ENCODE measurements at regions not wholly inside any gene's neighbourhood (a gene's known extent, or its start where the extent isn't known, plus 50 kb on each side); places are given as distances from the start of the nearest gene placed in this dataset.
"Not testable (repeated sequence)": the region's sequence is repeated elsewhere in the genome, so short reads cannot be mapped to it uniquely, and the experiment has no call there.

- no peak overlapping the region for H3K27ac Mint-ChIP-seq
- peaks cover 11% of the 10 kb centered on the region for H3K27me3 Mint-ChIP-seq
- H3K4me3 Mint-ChIP-seq = no peak overlapping the region
- no peaks in the 10 kb centered on the region for H3K9me3 Mint-ChIP-seq
- no peaks in the 10 kb centered on the region for H3K4me1 Mint-ChIP-seq
- no peak for ATAC-seq (replicated peaks)
- no peaks in the 10 kb centered on the region for H3K36me3 Mint-ChIP-seq (ENCODE audit: low read depth)
Measured at GRCh38 chr1:58197811-58198210, 348.7 kb downstream of the OMA1 start.

GRCh38 chr1:58190267-58190988, 356.1 kb downstream of the OMA1 start:
- H3K36me3 Mint-ChIP-seq (ENCODE audit: low read depth) = no peaks in the 10 kb centered on the region
- no peaks in the 10 kb centered on the region for H3K4me1 Mint-ChIP-seq
- H3K27ac Mint-ChIP-seq = no peak overlapping the region
- H3K27me3 Mint-ChIP-seq = peaks cover 9% of the 10 kb centered on the region
- H3K4me3 Mint-ChIP-seq = no peak overlapping the region
- no peak for ATAC-seq (replicated peaks)
- no peaks in the 10 kb centered on the region for H3K9me3 Mint-ChIP-seq

GRCh38 chr1:58189453-58189852, 357.1 kb downstream of the OMA1 start:
- Mint-ChIP-seq H3K4me3 (no peak overlapping the region), H3K9me3 (no peaks in the 10 kb centered on the region), H3K27ac (no peak overlapping the region), H3K27me3 (peaks cover 9% of the 10 kb centered on the region), H3K4me1 (no peaks in the 10 kb centered on the region), H3K36me3 (ENCODE audit: low read depth) (no peaks in the 10 kb centered on the region)
- no peak for ATAC-seq (replicated peaks)

- H3K36me3 Mint-ChIP-seq (ENCODE audit: low read depth) = no peaks in the 10 kb centered on the region
- H3K27me3 Mint-ChIP-seq = peaks cover 4% of the 10 kb centered on the region
- H3K4me3 Mint-ChIP-seq = no peak overlapping the region
- H3K27ac Mint-ChIP-seq = no peak overlapping the region
- H3K4me1 Mint-ChIP-seq = no peaks in the 10 kb centered on the region
- no peak for ATAC-seq (replicated peaks)
- H3K9me3 Mint-ChIP-seq = peaks cover 9% of the 10 kb centered on the region
Measured at GRCh38 chr1:58183286-58183685, 363.2 kb downstream of the OMA1 start.

GRCh38 chr1:58180537-58180936, 366.0 kb downstream of the OMA1 start:
- Mint-ChIP-seq H3K27me3 (no peaks in the 10 kb centered on the region), H3K9me3 (peaks cover 9% of the 10 kb centered on the region), H3K27ac (no peak overlapping the region), H3K4me1 (no peaks in the 10 kb centered on the region), H3K36me3 (ENCODE audit: low read depth) (no peaks in the 10 kb centered on the region), H3K4me3 (no peak overlapping the region)
- ATAC-seq (replicated peaks) = no peak

- H3K27me3 Mint-ChIP-seq; ATAC-seq (replicated peaks); H3K27ac Mint-ChIP-seq; H3K36me3 Mint-ChIP-seq (ENCODE audit: low read depth); H3K4me3 Mint-ChIP-seq; H3K4me1 Mint-ChIP-seq: not testable (repeated sequence)
- peaks cover 10% of the 10 kb centered on the region for H3K9me3 Mint-ChIP-seq
Measured at GRCh38 chr1:58169160-58169559, 377.4 kb downstream of the OMA1 start.

GRCh38 chr1:58167131-58167530, 379.4 kb downstream of the OMA1 start:
- not testable (repeated sequence) for H3K27ac Mint-ChIP-seq; H3K4me1 Mint-ChIP-seq; H3K4me3 Mint-ChIP-seq; H3K36me3 Mint-ChIP-seq (ENCODE audit: low read depth); H3K27me3 Mint-ChIP-seq; H3K9me3 Mint-ChIP-seq; ATAC-seq (replicated peaks)

GRCh38 chr1:58166417-58166816, 380.1 kb downstream of the OMA1 start:
- Mint-ChIP-seq H3K27me3 (no peaks in the 10 kb centered on the region), H3K9me3 (peaks cover 7% of the 10 kb centered on the region), H3K4me3 (no peak overlapping the region), H3K4me1 (no peaks in the 10 kb centered on the region), H3K27ac (no peak overlapping the region), H3K36me3 (ENCODE audit: low read depth) (no peaks in the 10 kb centered on the region)
- no peak for ATAC-seq (replicated peaks)

- no peaks in the 10 kb centered on the region for H3K27me3 Mint-ChIP-seq
- H3K9me3 Mint-ChIP-seq = peaks cover 7% of the 10 kb centered on the region
- no peaks in the 10 kb centered on the region for H3K4me1 Mint-ChIP-seq
- no peak for ATAC-seq (replicated peaks)
- no peak overlapping the region for H3K27ac Mint-ChIP-seq
- no peak overlapping the region for H3K4me3 Mint-ChIP-seq
- H3K36me3 Mint-ChIP-seq (ENCODE audit: low read depth) = no peaks in the 10 kb centered on the region
Measured at GRCh38 chr1:58165073-58165472, 381.5 kb downstream of the OMA1 start.

GRCh38 chr1:58162952-58163550, 383.5 kb downstream of the OMA1 start:
- Mint-ChIP-seq H3K4me1 (no peaks in the 10 kb centered on the region), H3K36me3 (ENCODE audit: low read depth) (no peaks in the 10 kb centered on the region), H3K4me3 (no peak overlapping the region), H3K27ac (no peak overlapping the region), H3K9me3 (no peaks in the 10 kb centered on the region), H3K27me3 (no peaks in the 10 kb centered on the region)
- no peak for ATAC-seq (replicated peaks)

- ATAC-seq (replicated peaks) = no peak
- Mint-ChIP-seq H3K27ac (no peak overlapping the region), H3K9me3 (no peaks in the 10 kb centered on the region), H3K27me3 (peaks cover 3% of the 10 kb centered on the region), H3K36me3 (ENCODE audit: low read depth) (no peaks in the 10 kb centered on the region), H3K4me3 (no peak overlapping the region), H3K4me1 (no peaks in the 10 kb centered on the region)
Measured at GRCh38 chr1:58159434-58159830, 387.1 kb downstream of the OMA1 start.

- Mint-ChIP-seq H3K9me3 (no peaks in the 10 kb centered on the region), H3K27ac (no peak overlapping the region), H3K4me1 (no peaks in the 10 kb centered on the region), H3K36me3 (ENCODE audit: low read depth) (no peaks in the 10 kb centered on the region), H3K4me3 (no peak overlapping the region), H3K27me3 (peaks cover 5% of the 10 kb centered on the region)
- no peak for ATAC-seq (replicated peaks)
Measured at GRCh38 chr1:58158506-58159433, 387.8 kb downstream of the OMA1 start.

GRCh38 chr1:58158016-58158415, 388.5 kb downstream of the OMA1 start:
- no peaks in the 10 kb centered on the region for H3K9me3 Mint-ChIP-seq
- H3K4me3 Mint-ChIP-seq = no peak overlapping the region
- H3K4me1 Mint-ChIP-seq = no peaks in the 10 kb centered on the region
- ATAC-seq (replicated peaks) = no peak
- peaks cover 5% of the 10 kb centered on the region for H3K27me3 Mint-ChIP-seq
- H3K36me3 Mint-ChIP-seq (ENCODE audit: low read depth) = no peaks in the 10 kb centered on the region
- no peak overlapping the region for H3K27ac Mint-ChIP-seq

- no peak for ATAC-seq (replicated peaks)
- H3K36me3 Mint-ChIP-seq (ENCODE audit: low read depth) = no peaks in the 10 kb centered on the region
- no peaks in the 10 kb centered on the region for H3K4me1 Mint-ChIP-seq
- no peak overlapping the region for H3K27ac Mint-ChIP-seq
- H3K9me3 Mint-ChIP-seq = no peaks in the 10 kb centered on the region
- peaks cover 7% of the 10 kb centered on the region for H3K27me3 Mint-ChIP-seq
- no peak overlapping the region for H3K4me3 Mint-ChIP-seq
Measured at GRCh38 chr1:58157256-58157655, 389.3 kb downstream of the OMA1 start.

- H3K27me3 Mint-ChIP-seq = peaks cover 11% of the 10 kb centered on the region
- no peaks in the 10 kb centered on the region for H3K9me3 Mint-ChIP-seq
- no peaks in the 10 kb centered on the region for H3K36me3 Mint-ChIP-seq (ENCODE audit: low read depth)
- no peak overlapping the region for H3K27ac Mint-ChIP-seq
- H3K4me3 Mint-ChIP-seq = no peak overlapping the region
- no peak for ATAC-seq (replicated peaks)
- no peaks in the 10 kb centered on the region for H3K4me1 Mint-ChIP-seq
Measured at GRCh38 chr1:58156831-58157230, 389.7 kb downstream of the OMA1 start.
